IPS DF 4.7 (cell line): ENCODE measurements at regions not wholly inside any gene's neighbourhood (a gene's known extent, or its start where the extent isn't known, plus 50 kb on each side); places are given as distances from the start of the nearest gene placed in this dataset.

Experiments used
- DNase-seq: peaks from one replicate; pipeline ENCODE4 v3.0.0-alpha.2; 2013; ENCODE audit warnings: low spot score; ENCODE audit errors: extremely low read depth

GRCh38 chr12:19855851-19856250 lies 416.6 kb downstream of the AEBP2 start:
- no peak for DNase-seq

GRCh38 chr12:19856389-19856788 lies 417.1 kb downstream of the AEBP2 start:
- DNase-seq = no peak

- DNase-seq = no peak
Measured at GRCh38 chr12:19857204-19857603, 417.9 kb downstream of the AEBP2 start.

GRCh38 chr12:19867151-19867550 lies 427.9 kb downstream of the AEBP2 start:
- no peak for DNase-seq

GRCh38 chr12:19867970-19868369 lies 428.7 kb downstream of the AEBP2 start:
- no peak for DNase-seq

- DNase-seq = no peak
Measured at GRCh38 chr12:19869413-19869812, 430.1 kb downstream of the AEBP2 start.

GRCh38 chr12:19872621-19873540 lies 433.6 kb downstream of the AEBP2 start:
- no peak for DNase-seq

- no peak for DNase-seq
Measured at GRCh38 chr12:19880076-19880475, 440.8 kb downstream of the AEBP2 start.

- no peak for DNase-seq
Measured at GRCh38 chr12:19880721-19881120, 441.4 kb downstream of the AEBP2 start.

- DNase-seq = no peak
Measured at GRCh38 chr12:19882346-19882745, 443.1 kb downstream of the AEBP2 start.

- no peak for DNase-seq
Measured at GRCh38 chr12:19884021-19884492, 444.8 kb downstream of the AEBP2 start.

GRCh38 chr12:19885093-19885812 lies 446.0 kb downstream of the AEBP2 start:
- no peak for DNase-seq

- no peak for DNase-seq
Measured at GRCh38 chr12:19886065-19886464, 446.8 kb downstream of the AEBP2 start.

- DNase-seq = no peak
Measured at GRCh38 chr12:19886639-19887064, 447.4 kb downstream of the AEBP2 start.

- no peak for DNase-seq
Measured at GRCh38 chr12:19890024-19890423, 450.7 kb downstream of the AEBP2 start.

- DNase-seq = no peak
Measured at GRCh38 chr12:19891936-19892591, 452.8 kb downstream of the AEBP2 start.

GRCh38 chr12:19893514-19893913 lies 454.2 kb downstream of the AEBP2 start:
- no peak for DNase-seq

- DNase-seq = no peak
Measured at GRCh38 chr12:19894050-19894449, 454.8 kb downstream of the AEBP2 start.

- DNase-seq = no peak
Measured at GRCh38 chr12:19894803-19895202, 455.5 kb downstream of the AEBP2 start.

- DNase-seq = no peak
Measured at GRCh38 chr12:19895246-19896020, 456.1 kb downstream of the AEBP2 start.

GRCh38 chr12:19896041-19896440 lies 456.7 kb downstream of the AEBP2 start:
- DNase-seq = no peak
